HEK293 (cell line): ENCODE measurements at regions not wholly inside any gene's neighbourhood (a gene's known extent, or its start where the extent isn't known, plus 50 kb on each side); places are given as distances from the start of the nearest gene placed in this dataset.

Source experiments
- CTCF ChIA-PET: fragments of 350-600 bp; formaldehyde crosslinking; extraction: SDS; loops from one replicate; lab custom pipeline; 2021; ENCODE audit warnings: antibody characterized with exemption; lab: Yijun Ruan, JAX
- POLR2A ChIA-PET: fragments of 300-600 bp; formaldehyde crosslinking; extraction: SDS; loops from one replicate; lab custom pipeline; 2020; ENCODE audit warnings: antibody characterized with exemption, inconsistent platforms; lab: Yijun Ruan, JAX
- H3K27ac ChIP-seq: fragments of 200-500 bp; sonication (Bioruptor generic); 2 replicates; pipeline ENCODE4 v1.5.1; 2014; ENCODE audit warnings: low read depth, low read length, control low read depth, inconsistent platforms; ENCODE audit errors: extremely low read depth
- H3K36me3 ChIP-seq, 2 experiments: fragments of 200-500 bp in 1 of 2; sonication (Bioruptor generic) in 1 of 2; 1 replicate in 1 of 2; 2 replicates in 1 of 2; pipeline ENCODE4 v1.5.1; 2014 to 2017; ENCODE audit warnings: inconsistent platforms in 2 of 2, low read length in 2 of 2; ENCODE audit not compliant: control insufficient read depth in 2 of 2, insufficient read depth in 1 of 2
- H3K4me1 ChIP-seq: fragments of 200-500 bp; sonication (Bioruptor generic); 2 replicates; pipeline ENCODE4 v1.5.1; 2014; ENCODE audit warnings: mild to moderate bottlenecking, low read length, inconsistent platforms; ENCODE audit not compliant: control insufficient read depth, insufficient read depth
- H3K4me3 ChIP-seq: 2 replicates; pipeline ENCODE4 v1.5.1; 2011; ENCODE audit warnings: low read depth, mild to moderate bottlenecking, control low read depth, low read length, moderate library complexity
- H3K9me3 ChIP-seq: fragments of 200-500 bp; sonication (Bioruptor generic); 2 replicates; pipeline ENCODE4 v1.5.1; 2014; ENCODE audit warnings: low read depth, low read length, inconsistent platforms; ENCODE audit not compliant: control insufficient read depth, insufficient read depth
- AEBP2 ChIP-seq: fragments of 450-650 bp; formaldehyde crosslinking; IDR thresholded peaks from 2 replicates; pipeline ENCODE4 v1.5.1; 2016; ENCODE audit warnings: missing biosample characterization, missing genetic modification characterization, borderline replicate concordance
- BCL6B ChIP-seq: fragments of 450-650 bp; formaldehyde crosslinking; IDR thresholded peaks from 2 replicates; pipeline ENCODE4 v1.5.1; 2017; ENCODE audit warnings: missing biosample characterization, missing genetic modification characterization
- EGR2 ChIP-seq: fragments of 450-650 bp; formaldehyde crosslinking; IDR thresholded peaks from 2 replicates; pipeline ENCODE4 v1.5.1; 2016; ENCODE audit warnings: low read depth, missing biosample characterization, missing genetic modification characterization
- IKZF3 ChIP-seq: fragments of 450-650 bp; IDR thresholded peaks from 2 replicates; pipeline ENCODE4 v1.5.0; 2018; ENCODE audit warnings: missing biosample characterization, mild to moderate bottlenecking, missing genetic modification characterization, moderate library complexity
- MZF1 ChIP-seq: fragments of 450-650 bp; formaldehyde crosslinking; IDR thresholded peaks from 2 replicates; pipeline ENCODE4 v1.5.1; 2017; ENCODE audit warnings: missing biosample characterization, missing genetic modification characterization, borderline replicate concordance
- RBAK ChIP-seq: fragments of 450-650 bp; formaldehyde crosslinking; IDR thresholded peaks from 2 replicates; pipeline ENCODE4 v1.5.1; 2016; ENCODE audit warnings: missing biosample characterization, missing genetic modification characterization
- ZBTB44 ChIP-seq: fragments of 450-650 bp; IDR thresholded peaks from 2 replicates; pipeline ENCODE4 v1.5.1; 2018; ENCODE audit warnings: missing biosample characterization, mild to moderate bottlenecking, missing genetic modification characterization
- ZFHX2 ChIP-seq: fragments of 450-650 bp; formaldehyde crosslinking; conservative IDR thresholded peaks from 2 replicates; pipeline ENCODE4 v1.5.1; 2016; ENCODE audit warnings: missing biosample characterization, missing genetic modification characterization
- ZNF140 ChIP-seq: fragments of 450-650 bp; formaldehyde crosslinking; IDR thresholded peaks from 2 replicates; pipeline ENCODE4 v1.5.1; 2016; ENCODE audit warnings: missing biosample characterization, missing genetic modification characterization
- ZNF239 ChIP-seq: fragments of 450-650 bp; formaldehyde crosslinking; IDR thresholded peaks from 2 replicates; pipeline ENCODE4 v1.5.1; 2016; ENCODE audit warnings: missing biosample characterization, missing genetic modification characterization
- ZNF48 ChIP-seq: fragments of 450-650 bp; formaldehyde crosslinking; IDR thresholded peaks from 2 replicates; pipeline ENCODE4 v1.5.1; 2016; ENCODE audit warnings: missing biosample characterization, missing genetic modification characterization
- ZNF510 ChIP-seq: fragments of 450-650 bp; formaldehyde crosslinking; IDR thresholded peaks from 2 replicates; pipeline ENCODE4 v1.5.1; 2018; ENCODE audit warnings: mild to moderate bottlenecking, missing genetic modification characterization, missing biosample characterization; ENCODE audit not compliant: insufficient replicate concordance
- ZNF596 ChIP-seq: fragments of 450-650 bp; IDR thresholded peaks from 2 replicates; pipeline ENCODE4 v1.5.0; 2018; ENCODE audit warnings: missing biosample characterization, mild to moderate bottlenecking, missing genetic modification characterization, moderate library complexity
- ZNF624 ChIP-seq: fragments of 450-650 bp; formaldehyde crosslinking; IDR thresholded peaks from 2 replicates; pipeline ENCODE4 v1.5.1; 2017; ENCODE audit warnings: missing biosample characterization, missing genetic modification characterization
- ZNF654 ChIP-seq: fragments of 450-650 bp; formaldehyde crosslinking; IDR thresholded peaks from 2 replicates; pipeline ENCODE4 v1.5.1; 2016; ENCODE audit warnings: low read depth, missing biosample characterization, missing genetic modification characterization
- ZNF658 ChIP-seq: fragments of 450-650 bp; formaldehyde crosslinking; IDR thresholded peaks from 2 replicates; pipeline ENCODE4; 2016; ENCODE audit warnings: missing biosample characterization, missing genetic modification characterization
- ZNF664 ChIP-seq: fragments of 450-650 bp; formaldehyde crosslinking; IDR thresholded peaks from 2 replicates; pipeline ENCODE4 v1.5.1; 2016; ENCODE audit warnings: missing biosample characterization, missing genetic modification characterization
- ZNF791 ChIP-seq: fragments of 450-650 bp; formaldehyde crosslinking; IDR thresholded peaks from 2 replicates; pipeline ENCODE4 v1.5.1; 2016; ENCODE audit warnings: missing biosample characterization, missing genetic modification characterization
- ZSCAN16 ChIP-seq: fragments of 450-650 bp; formaldehyde crosslinking; IDR thresholded peaks from 2 replicates; pipeline ENCODE4 v1.5.1; 2016; ENCODE audit warnings: missing biosample characterization, missing genetic modification characterization
- TF ChIP-seq, protein P1 (sequence below): fragments of 450-650 bp; formaldehyde crosslinking; IDR thresholded peaks from 2 replicates; pipeline ENCODE4 v1.5.1; 2016; ENCODE audit warnings: missing biosample characterization, missing genetic modification characterization
- TF ChIP-seq, protein P2 (sequence below): fragments of 450-650 bp; formaldehyde crosslinking; IDR thresholded peaks from 2 replicates; pipeline ENCODE4 v1.5.1; 2016; ENCODE audit warnings: missing biosample characterization, missing genetic modification characterization, low read depth

- no peak for TF ChIP-seq ZNF658 (tag by site-specific recombination)
Observed at GRCh38 chr5:135714126-135714894, 120.2 kb upstream of the SLC25A48 start (continued).

DNA sequence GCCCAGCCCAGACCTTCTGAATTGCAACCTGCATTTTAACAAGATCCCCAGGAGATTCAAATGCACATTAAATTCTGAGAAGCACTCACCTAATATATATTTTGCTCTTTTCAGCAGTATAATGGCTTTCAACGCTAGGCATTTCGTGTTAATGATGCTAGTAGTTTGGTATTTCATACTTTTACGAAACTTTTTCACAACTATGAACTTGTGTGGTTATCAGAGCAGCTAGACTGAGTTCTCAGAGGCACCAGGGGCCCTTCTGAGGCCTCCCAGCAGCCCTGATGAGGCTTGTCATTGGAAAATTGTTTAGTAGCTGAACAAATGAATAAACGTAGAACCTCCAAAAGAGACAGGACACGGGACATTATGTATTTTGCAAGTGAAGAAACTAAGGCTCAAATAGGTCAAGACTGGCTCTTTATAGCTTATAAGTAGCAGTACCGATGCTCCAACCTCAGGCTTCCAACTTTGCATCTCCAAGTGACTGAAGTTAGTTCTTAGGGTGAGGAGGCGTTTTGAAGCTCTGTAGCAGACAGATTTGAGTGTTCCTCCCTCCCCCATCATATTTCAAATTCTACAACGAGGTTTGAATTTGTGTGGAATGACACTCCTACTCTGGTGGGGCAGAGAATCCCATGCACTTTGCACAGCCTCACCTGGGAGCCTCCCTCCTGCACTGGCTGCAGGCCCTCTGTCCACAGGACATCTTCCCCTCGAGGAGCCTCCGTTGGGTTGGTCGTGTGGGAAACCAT is 121.1 kb upstream of the SLC25A48 start:
- H3K4me3 ChIP-seq, result no peak overlapping the region
- no peak overlapping the region for H3K27ac ChIP-seq
- POLR2A ChIA-PET, result no interaction called here
- H3K9me3 ChIP-seq, result no peaks in the 10 kb centered on the region
- H3K36me3 ChIP-seq, result no peaks in the 10 kb centered on the region
- CTCF ChIA-PET, result interaction anchor here (0.6 to 1.3 kb wide), 3 partner anchors 117 to 147 kb away, joined by 3 to 4 read pairs (median 3); no protein-coding TSS in a partner anchor
- TF ChIP-seq ZNF48 (tag by site-specific recombination), result no peak
- no peak for TF ChIP-seq ZNF596 (tag by site-specific recombination)
- no peak for TF ChIP-seq ZNF510 (tag by site-specific recombination)
- no peak for TF ChIP-seq ZNF140 (tag by site-specific recombination)
- no peak for TF ChIP-seq ZFHX2 (tag by site-specific recombination)
- TF ChIP-seq EGR2 (tag by site-specific recombination), result no peak
- no peak for TF ChIP-seq ZNF624 (tag by site-specific recombination)
- TF ChIP-seq ZNF654, result no peak
- TF ChIP-seq ZNF239 (tag by site-specific recombination), result no peak
- no peak for TF ChIP-seq ZSCAN16 (tag by site-specific recombination)
- TF ChIP-seq RBAK, result no peak
- no peak for TF ChIP-seq ZNF664 (tag by site-specific recombination)
- no peak for TF ChIP-seq IKZF3 (tag by site-specific recombination)
- TF ChIP-seq BCL6B (tag by site-specific recombination), result no peak
- TF ChIP-seq, protein P1, sequence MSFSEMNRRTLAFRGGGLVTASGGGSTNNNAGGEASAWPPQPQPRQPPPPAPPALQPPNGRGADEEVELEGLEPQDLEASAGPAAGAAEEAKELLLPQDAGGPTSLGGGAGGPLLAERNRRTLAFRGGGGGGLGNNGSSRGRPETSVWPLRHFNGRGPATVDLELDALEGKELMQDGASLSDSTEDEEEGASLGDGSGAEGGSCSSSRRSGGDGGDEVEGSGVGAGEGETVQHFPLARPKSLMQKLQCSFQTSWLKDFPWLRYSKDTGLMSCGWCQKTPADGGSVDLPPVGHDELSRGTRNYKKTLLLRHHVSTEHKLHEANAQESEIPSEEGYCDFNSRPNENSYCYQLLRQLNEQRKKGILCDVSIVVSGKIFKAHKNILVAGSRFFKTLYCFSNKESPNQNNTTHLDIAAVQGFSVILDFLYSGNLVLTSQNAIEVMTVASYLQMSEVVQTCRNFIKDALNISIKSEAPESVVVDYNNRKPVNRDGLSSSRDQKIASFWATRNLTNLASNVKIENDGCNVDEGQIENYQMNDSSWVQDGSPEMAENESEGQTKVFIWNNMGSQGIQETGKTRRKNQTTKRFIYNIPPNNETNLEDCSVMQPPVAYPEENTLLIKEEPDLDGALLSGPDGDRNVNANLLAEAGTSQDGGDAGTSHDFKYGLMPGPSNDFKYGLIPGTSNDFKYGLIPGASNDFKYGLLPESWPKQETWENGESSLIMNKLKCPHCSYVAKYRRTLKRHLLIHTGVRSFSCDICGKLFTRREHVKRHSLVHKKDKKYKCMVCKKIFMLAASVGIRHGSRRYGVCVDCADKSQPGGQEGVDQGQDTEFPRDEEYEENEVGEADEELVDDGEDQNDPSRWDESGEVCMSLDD (tag by site-specific recombination), result no peak
- no peak for TF ChIP-seq MZF1
- TF ChIP-seq AEBP2 (tag by site-specific recombination), result no peak
- TF ChIP-seq, protein P2, sequence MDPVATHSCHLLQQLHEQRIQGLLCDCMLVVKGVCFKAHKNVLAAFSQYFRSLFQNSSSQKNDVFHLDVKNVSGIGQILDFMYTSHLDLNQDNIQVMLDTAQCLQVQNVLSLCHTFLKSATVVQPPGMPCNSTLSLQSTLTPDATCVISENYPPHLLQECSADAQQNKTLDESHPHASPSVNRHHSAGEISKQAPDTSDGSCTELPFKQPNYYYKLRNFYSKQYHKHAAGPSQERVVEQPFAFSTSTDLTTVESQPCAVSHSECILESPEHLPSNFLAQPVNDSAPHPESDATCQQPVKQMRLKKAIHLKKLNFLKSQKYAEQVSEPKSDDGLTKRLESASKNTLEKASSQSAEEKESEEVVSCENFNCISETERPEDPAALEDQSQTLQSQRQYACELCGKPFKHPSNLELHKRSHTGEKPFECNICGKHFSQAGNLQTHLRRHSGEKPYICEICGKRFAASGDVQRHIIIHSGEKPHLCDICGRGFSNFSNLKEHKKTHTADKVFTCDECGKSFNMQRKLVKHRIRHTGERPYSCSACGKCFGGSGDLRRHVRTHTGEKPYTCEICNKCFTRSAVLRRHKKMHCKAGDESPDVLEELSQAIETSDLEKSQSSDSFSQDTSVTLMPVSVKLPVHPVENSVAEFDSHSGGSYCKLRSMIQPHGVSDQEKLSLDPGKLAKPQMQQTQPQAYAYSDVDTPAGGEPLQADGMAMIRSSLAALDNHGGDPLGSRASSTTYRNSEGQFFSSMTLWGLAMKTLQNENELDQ (tag by site-specific recombination), result no peak
- no peak for TF ChIP-seq ZNF791 (tag by site-specific recombination)
- no peak for TF ChIP-seq ZBTB44 (tag by site-specific recombination)
- TF ChIP-seq, all 188 proteins: peak for 0
- no peaks in the 10 kb centered on the region for H3K4me1 ChIP-seq
